Lower leg skin (tissue), 4 donors: ENCODE measurements at regions not wholly inside any gene's neighbourhood (a gene's known extent, or its start where the extent isn't known, plus 50 kb on each side); places are given as distances from the start of the nearest gene placed in this dataset.

Source experiments
- DNase-seq, 2 donors: peaks; one replicate each; pipeline ENCODE4 v3.0.0-alpha.2; 2019; ENCODE audit warnings: low spot score in 2 of 2
- H3K4me3 ChIP-seq: fragments of 200-600 bp; sonication (generic); 2 replicates; pipeline ENCODE4 v1.5.1; 2017; ENCODE audit warnings: mild to moderate bottlenecking, low read depth; ENCODE audit not compliant: poor library complexity, severe bottlenecking
- CTCF ChIP-seq, 3 donors: fragments of 450-650 bp; IDR thresholded peaks; one replicate each; pipeline ENCODE4 v1.5.1; 2016; ENCODE audit warnings: antibody characterized with exemption in 3 of 3, mild to moderate bottlenecking in 3 of 3, moderate library complexity in 2 of 3
- POLR2A ChIP-seq, 2 donors: fragments of 450-650 bp; IDR thresholded peaks; one replicate each; pipeline ENCODE4 v1.6.1; 2016 to 2017; ENCODE audit warnings: antibody characterized with exemption in 2 of 2, mild to moderate bottlenecking in 1 of 2, moderate library complexity in 1 of 2
- WGBS, 2 donors: methylation state at CpG; one replicate each; pipeline ENCODE4 v1.1.5; 2018; 5-methylcytosine and 5-hydroxymethylcytosine counted together
- intact Hi-C: fragments of 100-400 bp; cut with DNase I; formaldehyde crosslinking; loops from one replicate; pipeline ENCODE4 v1.15.0; 2023; ENCODE audit warnings: low total_unique reads

GRCh38 chr19:28153123-28153522 lies 1059.8 kb downstream of the UQCRFS1 start:
- no peak for TF ChIP-seq POLR2A (IDR thresholded peaks at IDR 0.05)
- TF ChIP-seq CTCF (IDR thresholded peaks at IDR 0.05), result no peak
- WGBS, 2 donors, result 57 to 58% methylated on average over 3 of the region's 3 CpGs
- intact Hi-C loops, result no loop called here
- no peak for DNase-seq
- no peak overlapping the region for H3K4me3 ChIP-seq

GRCh38 chr19:28152195-28152594 lies 1060.8 kb downstream of the UQCRFS1 start:
- WGBS, 2 donors, result 61 to 88% methylated on average over 5 of the region's 5 CpGs
- no peak overlapping the region for H3K4me3 ChIP-seq
- TF ChIP-seq POLR2A (IDR thresholded peaks at IDR 0.05) (no peak), CTCF (IDR thresholded peaks at IDR 0.05) (no peak)
- no peak for DNase-seq
- intact Hi-C loops, result no loop called here

- 84 to 87% methylated on average over 5 of the region's 5 CpGs for WGBS, 2 donors
- TF ChIP-seq POLR2A (IDR thresholded peaks at IDR 0.05) (no peak), CTCF (IDR thresholded peaks at IDR 0.05) (no peak)
- intact Hi-C loops, result no loop called here
- no peak overlapping the region for H3K4me3 ChIP-seq
- DNase-seq, result no peak
Measured at GRCh38 chr19:28150129-28150528, 1062.8 kb downstream of the UQCRFS1 start.

GRCh38 chr19:28148554-28148953 lies 1064.4 kb downstream of the UQCRFS1 start:
- WGBS, 2 donors, result 74 to 77% methylated on average over 3 of the region's 3 CpGs
- H3K4me3 ChIP-seq, result no peak overlapping the region
- intact Hi-C loops, result no loop called here
- DNase-seq, result no peak
- TF ChIP-seq POLR2A (IDR thresholded peaks at IDR 0.05), result no peak
- no peak for TF ChIP-seq CTCF (IDR thresholded peaks at IDR 0.05)

GRCh38 chr19:28142258-28142657 lies 1070.7 kb downstream of the UQCRFS1 start:
- 70 to 81% methylated on average over 1 of the region's 1 CpG for WGBS, 2 donors
- TF ChIP-seq CTCF (IDR thresholded peaks at IDR 0.05), result no peak
- TF ChIP-seq POLR2A (IDR thresholded peaks at IDR 0.05), result no peak
- intact Hi-C loops, result no loop called here
- no peak overlapping the region for H3K4me3 ChIP-seq
- no peak for DNase-seq

- no peak for TF ChIP-seq POLR2A (IDR thresholded peaks at IDR 0.05)
- no peak for TF ChIP-seq CTCF (IDR thresholded peaks at IDR 0.05)
- no peak for DNase-seq
- intact Hi-C loops, result no loop called here
- WGBS, 2 donors, result 34 to 40% methylated on average over 4 of the region's 4 CpGs
- no peak overlapping the region for H3K4me3 ChIP-seq
Measured at GRCh38 chr19:28140201-28140600, 1072.8 kb downstream of the UQCRFS1 start.
